Activated naive CD8-positive, alpha-beta T cell treated with anti-CD3 and anti-CD28 coated beads, Interleukin-2, amount 50 U/mL, for 16 hours (primary cell): ENCODE measurements at regions not wholly inside any gene's neighbourhood (a gene's known extent, or its start where the extent isn't known, plus 50 kb on each side); places are given as distances from the start of the nearest gene placed in this dataset.

Experiments used
- DNase-seq: peaks from one replicate; pipeline ENCODE4 v3.0.0-alpha.2; 2020; ENCODE audit warnings: low read depth, low spot score

GRCh38 chr6:6912817-6913744 is 194.7 kb upstream of the RREB1 start:
- DNase-seq = no peak

- no peak for DNase-seq
These were observed 192.5 kb upstream of the RREB1 start for GRCh38 chr6:6915219-6915618.

GRCh38 chr6:6915813-6916547 is 191.8 kb upstream of the RREB1 start:
- DNase-seq = no peak

GRCh38 chr6:6916598-6916997 is 191.2 kb upstream of the RREB1 start:
- no peak for DNase-seq

- DNase-seq = peak; percentile 78
These were observed 189.4 kb upstream of the RREB1 start for GRCh38 chr6:6918216-6918983.

GRCh38 chr6:6919173-6919572 is 188.6 kb upstream of the RREB1 start:
- DNase-seq = no peak

GRCh38 chr6:6920114-6920986 is 187.4 kb upstream of the RREB1 start:
- DNase-seq = no peak

- DNase-seq = no peak
These were observed 186.8 kb upstream of the RREB1 start for GRCh38 chr6:6920987-6921313.

GRCh38 chr6:6922166-6922565 is 185.6 kb upstream of the RREB1 start:
- no peak for DNase-seq

- no peak for DNase-seq
These were observed 184.2 kb upstream of the RREB1 start for GRCh38 chr6:6923605-6924004.

- no peak for DNase-seq
These were observed 183.1 kb upstream of the RREB1 start for GRCh38 chr6:6924708-6925107.

GRCh38 chr6:6925391-6926164 is 182.2 kb upstream of the RREB1 start:
- no peak for DNase-seq

GRCh38 chr6:6926856-6927255 is 180.9 kb upstream of the RREB1 start:
- no peak for DNase-seq

GRCh38 chr6:6927521-6928361 is 180.0 kb upstream of the RREB1 start:
- no peak for DNase-seq

- no peak for DNase-seq
These were observed 177.4 kb upstream of the RREB1 start for GRCh38 chr6:6930223-6930880.

GRCh38 chr6:6931071-6932025 is 176.4 kb upstream of the RREB1 start:
- no peak for DNase-seq

GRCh38 chr6:6932341-6932740 is 175.4 kb upstream of the RREB1 start:
- DNase-seq = no peak

GRCh38 chr6:6932968-6933367 is 174.8 kb upstream of the RREB1 start:
- DNase-seq = no peak
